Coronary artery (tissue), 2 donors: ENCODE measurements at regions not wholly inside any gene's neighbourhood (a gene's known extent, or its start where the extent isn't known, plus 50 kb on each side); places are given as distances from the start of the nearest gene placed in this dataset.

Experiments used
- DNase-seq: peaks from one replicate; pipeline ENCODE4 v3.0.0-alpha.2; 2017; ENCODE audit warnings: low spot score
- H3K27ac ChIP-seq, 2 donors: fragments of 200-600 bp; sonication (generic); one replicate each; pipeline ENCODE4 v1.5.1; 2016 to 2019
- H3K4me3 ChIP-seq: fragments of 200-600 bp; sonication (generic); 2 replicates; pipeline ENCODE4 v1.5.1; 2016; ENCODE audit warnings: mild to moderate bottlenecking, moderate library complexity
- TF ChIP-seq, protein P1 (sequence below): fragments of 200-600 bp; sonication (generic); IDR thresholded peaks from one replicate; pipeline ENCODE4 v1.5.1; 2019; ENCODE audit warnings: antibody characterized with exemption

DNA sequence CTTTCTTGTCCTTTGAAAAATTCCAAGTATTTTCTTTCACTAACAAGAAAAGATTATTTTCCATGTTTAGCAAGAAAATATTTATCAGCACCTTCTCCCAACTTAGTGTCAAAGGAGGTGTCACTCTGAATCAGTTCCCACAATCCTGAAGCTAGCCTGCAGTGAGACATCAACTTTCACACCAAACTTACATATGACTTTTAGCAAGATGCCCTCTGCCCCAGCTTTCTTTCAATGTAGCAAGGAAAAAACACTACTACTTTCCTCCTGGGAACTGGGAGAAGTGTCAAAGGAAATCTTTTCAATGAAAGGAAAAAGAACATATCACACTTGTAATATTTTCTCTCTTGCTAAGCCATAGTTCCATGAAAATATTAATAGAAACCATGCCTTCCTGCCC is 50.9 kb upstream of the PALMD start:
- no peak overlapping the region for H3K4me3 ChIP-seq
- TF ChIP-seq, protein P1, sequence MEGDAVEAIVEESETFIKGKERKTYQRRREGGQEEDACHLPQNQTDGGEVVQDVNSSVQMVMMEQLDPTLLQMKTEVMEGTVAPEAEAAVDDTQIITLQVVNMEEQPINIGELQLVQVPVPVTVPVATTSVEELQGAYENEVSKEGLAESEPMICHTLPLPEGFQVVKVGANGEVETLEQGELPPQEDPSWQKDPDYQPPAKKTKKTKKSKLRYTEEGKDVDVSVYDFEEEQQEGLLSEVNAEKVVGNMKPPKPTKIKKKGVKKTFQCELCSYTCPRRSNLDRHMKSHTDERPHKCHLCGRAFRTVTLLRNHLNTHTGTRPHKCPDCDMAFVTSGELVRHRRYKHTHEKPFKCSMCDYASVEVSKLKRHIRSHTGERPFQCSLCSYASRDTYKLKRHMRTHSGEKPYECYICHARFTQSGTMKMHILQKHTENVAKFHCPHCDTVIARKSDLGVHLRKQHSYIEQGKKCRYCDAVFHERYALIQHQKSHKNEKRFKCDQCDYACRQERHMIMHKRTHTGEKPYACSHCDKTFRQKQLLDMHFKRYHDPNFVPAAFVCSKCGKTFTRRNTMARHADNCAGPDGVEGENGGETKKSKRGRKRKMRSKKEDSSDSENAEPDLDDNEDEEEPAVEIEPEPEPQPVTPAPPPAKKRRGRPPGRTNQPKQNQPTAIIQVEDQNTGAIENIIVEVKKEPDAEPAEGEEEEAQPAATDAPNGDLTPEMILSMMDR, result no peak
- no peak overlapping the region for H3K27ac ChIP-seq
- DNase-seq, result no peak

DNA sequence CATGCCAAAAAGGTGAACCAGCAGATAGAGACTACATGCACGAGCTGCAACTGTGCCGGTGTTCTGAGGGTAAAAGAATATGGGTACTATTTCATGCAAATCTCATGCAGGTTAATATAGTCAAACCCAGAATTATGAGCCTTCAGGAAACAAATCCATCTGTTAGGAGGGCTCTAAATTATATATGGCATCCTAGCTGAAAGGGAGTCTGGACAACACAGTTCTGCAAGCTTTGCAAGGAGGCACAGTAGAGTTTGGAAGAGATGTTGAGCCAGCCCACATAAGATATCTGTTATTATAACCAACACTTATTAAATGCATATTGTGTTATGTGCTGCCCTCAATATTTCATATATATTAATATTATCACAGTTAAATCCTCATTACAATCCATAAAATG is 50.5 kb upstream of the PALMD start:
- Histone ChIP-seq H3K27ac (no peak overlapping the region), H3K4me3 (no peak overlapping the region)
- TF ChIP-seq, protein P1, result no peak

More for the DNA sequence above, 50.5 kb upstream of the PALMD start:
- DNase-seq, result no peak
